IMR-90 (cell line): ENCODE measurements at regions not wholly inside any gene's neighbourhood (a gene's known extent, or its start where the extent isn't known, plus 50 kb on each side); places are given as distances from the start of the nearest gene placed in this dataset.

Experiments
- CEBPB ChIP-seq: IDR thresholded peaks from 2 replicates; pipeline ENCODE4 v1.6.1; 2012; ENCODE audit warnings: low read depth, low read length, improper control_type of control experiment
- CHD1 ChIP-seq: IDR thresholded peaks from 2 replicates; pipeline ENCODE4 v1.6.1; 2012; ENCODE audit warnings: low read depth, low read length, improper control_type of control experiment
- FOS ChIP-seq: fragments of 150-350 bp; IDR thresholded peaks from 2 replicates; pipeline ENCODE4 v1.6.1; 2016; ENCODE audit warnings: low read depth, low read length
- MAFK ChIP-seq: IDR thresholded peaks from 2 replicates; pipeline ENCODE4 v1.6.1; 2012; ENCODE audit warnings: low read depth, low read length, improper control_type of control experiment
- MXI1 ChIP-seq: IDR thresholded peaks from 2 replicates; pipeline ENCODE4 v1.6.1; 2012; ENCODE audit warnings: low read depth, mild to moderate bottlenecking, low read length, moderate library complexity, borderline replicate concordance
- NFE2L2 ChIP-seq: fragments of 150-350 bp; IDR thresholded peaks from 2 replicates; pipeline ENCODE4 v1.6.1; 2016; ENCODE audit warnings: low read depth, mild to moderate bottlenecking, low read length
- POLR2A ChIP-seq: IDR thresholded peaks from 2 replicates; pipeline ENCODE4 v1.6.1; 2012; ENCODE audit warnings: mild to moderate bottlenecking, low read depth, low read length
- RAD21 ChIP-seq: IDR thresholded peaks from 2 replicates; pipeline ENCODE4 v1.6.1; 2012; ENCODE audit warnings: low read length, improper control_type of control experiment
- RCOR1 ChIP-seq: IDR thresholded peaks from 2 replicates; pipeline ENCODE4 v1.6.1; 2012; ENCODE audit warnings: mild to moderate bottlenecking, low read length, improper control_type of control experiment; ENCODE audit not compliant: insufficient replicate concordance
- TF ChIP-seq, protein P1 (sequence below): conservative IDR thresholded peaks from 2 replicates; pipeline ENCODE4 v1.5.1; 2012; ENCODE audit warnings: mild to moderate bottlenecking, low read depth, low read length, improper control_type of control experiment

DNA sequence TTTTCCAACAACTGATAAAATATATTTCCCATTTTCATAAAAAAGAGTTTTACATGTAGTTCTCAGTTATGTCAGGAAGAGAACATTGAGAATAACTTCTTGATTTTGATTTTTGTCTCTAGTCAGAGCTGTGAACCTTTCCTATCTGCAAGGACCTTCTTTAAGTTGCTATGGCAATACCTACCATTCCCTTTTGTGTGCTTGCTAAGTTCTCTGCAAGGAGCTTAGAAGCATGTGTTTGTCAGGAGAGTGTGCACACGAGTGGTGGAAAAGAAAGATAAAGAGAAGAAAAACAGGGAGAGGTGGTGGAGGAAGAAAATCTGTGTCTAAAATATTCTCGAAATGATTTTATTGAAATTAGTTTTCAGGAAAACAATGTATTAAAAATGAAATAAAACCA, 140.3 kb upstream of the SLC8A1 start:
- TF ChIP-seq, protein P1, sequence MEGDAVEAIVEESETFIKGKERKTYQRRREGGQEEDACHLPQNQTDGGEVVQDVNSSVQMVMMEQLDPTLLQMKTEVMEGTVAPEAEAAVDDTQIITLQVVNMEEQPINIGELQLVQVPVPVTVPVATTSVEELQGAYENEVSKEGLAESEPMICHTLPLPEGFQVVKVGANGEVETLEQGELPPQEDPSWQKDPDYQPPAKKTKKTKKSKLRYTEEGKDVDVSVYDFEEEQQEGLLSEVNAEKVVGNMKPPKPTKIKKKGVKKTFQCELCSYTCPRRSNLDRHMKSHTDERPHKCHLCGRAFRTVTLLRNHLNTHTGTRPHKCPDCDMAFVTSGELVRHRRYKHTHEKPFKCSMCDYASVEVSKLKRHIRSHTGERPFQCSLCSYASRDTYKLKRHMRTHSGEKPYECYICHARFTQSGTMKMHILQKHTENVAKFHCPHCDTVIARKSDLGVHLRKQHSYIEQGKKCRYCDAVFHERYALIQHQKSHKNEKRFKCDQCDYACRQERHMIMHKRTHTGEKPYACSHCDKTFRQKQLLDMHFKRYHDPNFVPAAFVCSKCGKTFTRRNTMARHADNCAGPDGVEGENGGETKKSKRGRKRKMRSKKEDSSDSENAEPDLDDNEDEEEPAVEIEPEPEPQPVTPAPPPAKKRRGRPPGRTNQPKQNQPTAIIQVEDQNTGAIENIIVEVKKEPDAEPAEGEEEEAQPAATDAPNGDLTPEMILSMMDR, result no peak
- TF ChIP-seq RAD21 (no peak), MAFK (no peak), RCOR1 (no peak), POLR2A (no peak), NFE2L2 (no peak), CEBPB (no peak), CHD1 (no peak), FOS (no peak), MXI1 (no peak)
